ENCODE measurements at regions not wholly inside any gene's neighbourhood (a gene's known extent, or its start where the extent isn't known, plus 50 kb on each side); places are given as distances from the start of the nearest gene placed in this dataset.

GRCh38 chr20:11845340-11845739, 72.4 kb upstream of the BTBD3 start:
- no peak overlapping the region for H3K14ac ChIP-seq (ENCODE audit: insufficient read length)
- H2BK15ac ChIP-seq (ENCODE audit: low read length) = no peak overlapping the region
- H3K56ac ChIP-seq (replicated peaks; ENCODE audit: insufficient read length, low read depth, low read length) = no peak overlapping the region
- no peak overlapping the region for H3K23ac ChIP-seq (ENCODE audit: insufficient read length)
- H2BK12ac ChIP-seq (ENCODE audit: low read depth, low read length) = no peak overlapping the region
- H3K79me1 ChIP-seq (ENCODE audit: low read depth, low read length) = no peaks in the 10 kb centered on the region
- no peaks in the 10 kb centered on the region for H3K36me3 ChIP-seq (ENCODE audit: control insufficient read depth in 2 of 4, insufficient read depth in 4 of 4, low read length in 3 of 4)
- H3K4me2 ChIP-seq (ENCODE audit: insufficient read depth in 1 of 2, low read depth in 2 of 2, low read length in 2 of 2) = no peak overlapping the region
- 81% methylated on average over 3 of the region's 3 CpGs; no CpG with 5 or more reads in 1 of the 2 experiments for WGBS, 2 experiments (ENCODE audit: extremely low coverage in 1 of 2, insufficient coverage in 1 of 2, insufficient read length in 1 of 2, insufficient replicate concordance in 2 of 2, low coverage in 1 of 2, low lambda C conversion rate in 2 of 2, missing lambda C conversion rate in 1 of 2)
- ChIA-PET POLR2A (ENCODE audit: partially characterized antibody) (no interaction called here), CTCF (ENCODE audit: partially characterized antibody) (interaction anchor here (0.8 kb wide), 1 partner anchor 16 kb away, joined by 3 read pairs; no protein-coding TSS in a partner anchor)
- DNase-seq (ENCODE audit: low read depth in 1 of 2, low spot score in 2 of 2) (no peak), FAIRE-seq (no peak)
- no peaks in the 10 kb centered on the region; the same call in 1 of the 2 replicates for H3K23me2 ChIP-seq (ENCODE audit: low read depth, low read length)
- H4K20me1 ChIP-seq (replicated peaks in 1 of 2; ENCODE audit: control insufficient read depth in 1 of 2, insufficient read depth in 2 of 2, low read length in 2 of 2) = no peaks in the 10 kb centered on the region
- H3K79me2 ChIP-seq (ENCODE audit: control insufficient read depth in 1 of 2, insufficient read depth in 2 of 2, low read length in 2 of 2) = no peaks in the 10 kb centered on the region
- H4K8ac ChIP-seq (ENCODE audit: extremely low read depth, insufficient read depth, low read length) = no peak overlapping the region
- H3K18ac ChIP-seq (ENCODE audit: extremely low read depth, low read length) = no peak overlapping the region
- no peak overlapping the region for H3K4ac ChIP-seq (replicated peaks; ENCODE audit: insufficient read length, low read depth, low read length)
- H2BK20ac ChIP-seq (ENCODE audit: low read length) = no peak overlapping the region
- no peak overlapping the region for H2BK120ac ChIP-seq (replicated peaks; ENCODE audit: low read depth, low read length)
- TF ChIP-seq, protein P1, sequence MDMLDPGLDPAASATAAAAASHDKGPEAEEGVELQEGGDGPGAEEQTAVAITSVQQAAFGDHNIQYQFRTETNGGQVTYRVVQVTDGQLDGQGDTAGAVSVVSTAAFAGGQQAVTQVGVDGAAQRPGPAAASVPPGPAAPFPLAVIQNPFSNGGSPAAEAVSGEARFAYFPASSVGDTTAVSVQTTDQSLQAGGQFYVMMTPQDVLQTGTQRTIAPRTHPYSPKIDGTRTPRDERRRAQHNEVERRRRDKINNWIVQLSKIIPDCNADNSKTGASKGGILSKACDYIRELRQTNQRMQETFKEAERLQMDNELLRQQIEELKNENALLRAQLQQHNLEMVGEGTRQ (IDR thresholded peaks at IDR 0.05; ENCODE audit: low read length) = no peak
- TF ChIP-seq RFX5 (IDR thresholded peaks at IDR 0.05; ENCODE audit: borderline replicate concordance, low read depth, low read length) = no peak
- TF ChIP-seq PHF8 (conservative IDR thresholded peaks at IDR 0.05; ENCODE audit: low read depth, low read length) = no peak
- TF ChIP-seq TEAD4 (IDR thresholded peaks at IDR 0.05; ENCODE audit: low read depth, low read length) = no peak
- TF ChIP-seq POLR2AphosphoS5 (IDR thresholded peaks at IDR 0.05; ENCODE audit: low read depth, low read length) = no peak
- H3K4me3 ChIP-seq (ENCODE audit: extremely low read depth in 1 of 4, insufficient read depth in 2 of 4, low read depth in 3 of 4, low read length in 4 of 4) = no peak overlapping the region
- H2BK5ac ChIP-seq (ENCODE audit: low read depth, low read length) = no peak overlapping the region
- H2AFZ ChIP-seq (ENCODE audit: low read length) = no peak overlapping the region
- H4K5ac ChIP-seq (ENCODE audit: insufficient read length, low read depth, low read length) = no peak overlapping the region
- no peaks in the 10 kb centered on the region; a peak in 1 of 7 replicates for H3K27me3 ChIP-seq (replicated peaks in 1 of 4; ENCODE audit: control insufficient read depth in 3 of 4, extremely low read depth in 1 of 4, insufficient read depth in 3 of 4, low read length in 3 of 4)
- H3K27ac ChIP-seq (ENCODE audit: low read depth, low read length) = no peak overlapping the region
- H3K4me1 ChIP-seq (replicated peaks in 1 of 4; ENCODE audit: control insufficient read depth in 3 of 4, insufficient read depth in 4 of 4, low read length in 3 of 4) = peaks cover 0 to 2% (median 1%) of the 10 kb centered on the region in 4 experiments; a peak in 1 of 7 replicates
- H4K91ac ChIP-seq (replicated peaks; ENCODE audit: insufficient read length, low read length) = no peak overlapping the region
- H3K9me3 ChIP-seq (ENCODE audit: insufficient read depth in 2 of 2, low read depth in 1 of 2, low read length in 1 of 2) = no peaks in the 10 kb centered on the region
- no peak overlapping the region for H3K9ac ChIP-seq (replicated peaks in 1 of 4; ENCODE audit: extremely low read depth in 1 of 4, low read depth in 3 of 4, low read length in 3 of 4)
- H2AK5ac ChIP-seq (ENCODE audit: low read depth, low read length) = no peak overlapping the region

Data from H1 (cell line).